Osteoblast (primary cell): ENCODE measurements at regions not wholly inside any gene's neighbourhood (a gene's known extent, or its start where the extent isn't known, plus 50 kb on each side); places are given as distances from the start of the nearest gene placed in this dataset.

Source experiments
- DNase-seq: peaks from one replicate; pipeline ENCODE4 v3.0.0; 2011; ENCODE audit warnings: low spot score, mixed read lengths; ENCODE audit not compliant: insufficient read length; ENCODE audit errors: missing footprints
- H2AFZ ChIP-seq: 2 replicates; pipeline ENCODE4 v1.6.0; 2011; ENCODE audit warnings: mild to moderate bottlenecking, low read length
- H3K27ac ChIP-seq: 2 replicates; pipeline ENCODE4 v1.5.1; 2011; ENCODE audit warnings: mild to moderate bottlenecking, low read depth, low read length, moderate library complexity
- H3K27me3 ChIP-seq: 2 replicates; pipeline ENCODE4 v1.6.0; 2012; ENCODE audit warnings: mild to moderate bottlenecking, control low read depth, inconsistent platforms, low read length, moderate library complexity; ENCODE audit not compliant: insufficient read depth
- H3K36me3 ChIP-seq: 2 replicates; pipeline ENCODE4 v1.5.1; 2011; ENCODE audit warnings: mild to moderate bottlenecking, low read length, control low read depth, moderate library complexity; ENCODE audit not compliant: insufficient read depth
- H3K4me1 ChIP-seq: 2 replicates; pipeline ENCODE4 v1.5.1; 2011; ENCODE audit warnings: mild to moderate bottlenecking, low read length, control low read depth, moderate library complexity; ENCODE audit not compliant: insufficient read depth
- H3K4me2 ChIP-seq: 2 replicates; pipeline ENCODE4 v1.6.0; 2011; ENCODE audit warnings: mild to moderate bottlenecking, low read length; ENCODE audit not compliant: insufficient read depth
- H3K4me3 ChIP-seq: fragments of 200-600 bp; sonication (generic); 3 replicates; pipeline ENCODE4 v1.5.1; 2012; ENCODE audit warnings: mild to moderate bottlenecking, low read length, inconsistent platforms; ENCODE audit not compliant: insufficient read depth
- H3K79me2 ChIP-seq: 2 replicates; pipeline ENCODE4 v1.6.0; 2012; ENCODE audit warnings: mild to moderate bottlenecking, low read length, control low read depth, inconsistent platforms; ENCODE audit not compliant: insufficient read depth
- H3K9me3 ChIP-seq: 2 replicates; pipeline ENCODE4 v1.5.1; 2011; ENCODE audit warnings: low read depth, low read length, control low read depth
- H4K20me1 ChIP-seq: 2 replicates; pipeline ENCODE4 v1.6.0; 2012; ENCODE audit warnings: mild to moderate bottlenecking, low read length, control low read depth; ENCODE audit not compliant: insufficient read depth
- CTCF ChIP-seq: IDR thresholded peaks from 2 replicates; pipeline ENCODE4 v1.5.1; 2011; ENCODE audit warnings: mild to moderate bottlenecking, low read depth, low read length, moderate library complexity; ENCODE audit errors: extremely low read depth

- Histone ChIP-seq H3K4me3 (no peak overlapping the region), H3K36me3 (no peaks in the 10 kb centered on the region), H3K79me2 (no peaks in the 10 kb centered on the region), H4K20me1 (no peaks in the 10 kb centered on the region), H3K27me3 (no peaks in the 10 kb centered on the region), H3K4me2 (no peak overlapping the region), H2AFZ (no peak overlapping the region), H3K9me3 (no peaks in the 10 kb centered on the region), H3K27ac (no peak overlapping the region), H3K4me1 (peaks cover 11% of the 10 kb centered on the region)
- DNase-seq, result no peak
- no peak for TF ChIP-seq CTCF
Measured at GRCh38 chr10:88074971-88075370, 211.5 kb downstream of the PTEN start.

- H3K4me3 ChIP-seq, result no peak overlapping the region
- no peak for TF ChIP-seq CTCF
- H3K27ac ChIP-seq, result no peak overlapping the region
- peaks cover 12% of the 10 kb centered on the region for H3K4me1 ChIP-seq
- no peaks in the 10 kb centered on the region for H4K20me1 ChIP-seq
- no peak overlapping the region for H3K4me2 ChIP-seq
- H3K9me3 ChIP-seq, result no peaks in the 10 kb centered on the region
- no peak for DNase-seq
- H3K27me3 ChIP-seq, result no peaks in the 10 kb centered on the region
- H3K36me3 ChIP-seq, result no peaks in the 10 kb centered on the region
- no peak overlapping the region for H2AFZ ChIP-seq
- no peaks in the 10 kb centered on the region for H3K79me2 ChIP-seq
Measured at GRCh38 chr10:88076027-88076880, 212.8 kb downstream of the PTEN start.

GRCh38 chr10:88077977-88078376 lies 214.6 kb downstream of the PTEN start:
- H3K27ac ChIP-seq, result no peak overlapping the region
- H3K4me1 ChIP-seq, result peaks cover 12% of the 10 kb centered on the region
- no peak overlapping the region for H3K4me2 ChIP-seq
- no peak for TF ChIP-seq CTCF
- H3K36me3 ChIP-seq, result no peaks in the 10 kb centered on the region
- H3K79me2 ChIP-seq, result no peaks in the 10 kb centered on the region
- H3K27me3 ChIP-seq, result no peaks in the 10 kb centered on the region
- DNase-seq, result no peak
- no peak overlapping the region for H2AFZ ChIP-seq
- no peaks in the 10 kb centered on the region for H3K9me3 ChIP-seq
- H3K4me3 ChIP-seq, result no peak overlapping the region
- H4K20me1 ChIP-seq, result no peaks in the 10 kb centered on the region

GRCh38 chr10:88080213-88080612 lies 216.8 kb downstream of the PTEN start:
- Histone ChIP-seq H3K4me1 (peaks cover 12% of the 10 kb centered on the region), H3K79me2 (no peaks in the 10 kb centered on the region), H3K4me2 (peak overlapping the region; percentile 48), H3K27ac (no peak overlapping the region), H3K9me3 (no peaks in the 10 kb centered on the region), H4K20me1 (no peaks in the 10 kb centered on the region), H3K27me3 (no peaks in the 10 kb centered on the region), H3K36me3 (no peaks in the 10 kb centered on the region), H2AFZ (no peak overlapping the region), H3K4me3 (no peak overlapping the region)
- TF ChIP-seq CTCF, result no peak
- DNase-seq, result no peak
